PC-9 (cell line): ENCODE measurements at regions not wholly inside any gene's neighbourhood (a gene's known extent, or its start where the extent isn't known, plus 50 kb on each side); places are given as distances from the start of the nearest gene placed in this dataset.

Source experiments
- CTCF ChIP-seq: fragments of 200-600 bp; sonication (generic); conservative IDR thresholded peaks from 2 replicates; pipeline ENCODE4 v1.6.1; 2017; ENCODE audit warnings: mixed run types, antibody characterized with exemption, mild to moderate bottlenecking, moderate library complexity
- EZH2 ChIP-seq: fragments of 200-600 bp; sonication (generic); IDR thresholded peaks from 2 replicates; pipeline ENCODE4 v1.8.0; 2017; ENCODE audit warnings: antibody characterized with exemption, low read depth

GRCh38 chr12:25623816-25624215 lies 70.7 kb upstream of the LMNTD1 start:
- TF ChIP-seq CTCF: no peak
- no peak for TF ChIP-seq EZH2
